GM19463 (cell line): ENCODE measurements at regions not wholly inside any gene's neighbourhood (a gene's known extent, or its start where the extent isn't known, plus 50 kb on each side); places are given as distances from the start of the nearest gene placed in this dataset.

ENCODE experiments used
- ATAC-seq: cut with Tn5 transposase; IDR thresholded peaks from one replicate; pipeline ENCODE4 v1.9.1; 2021; ENCODE audit warnings: mild to moderate bottlenecking, moderate library complexity; ENCODE audit not compliant: unreplicated experiment

DNA sequence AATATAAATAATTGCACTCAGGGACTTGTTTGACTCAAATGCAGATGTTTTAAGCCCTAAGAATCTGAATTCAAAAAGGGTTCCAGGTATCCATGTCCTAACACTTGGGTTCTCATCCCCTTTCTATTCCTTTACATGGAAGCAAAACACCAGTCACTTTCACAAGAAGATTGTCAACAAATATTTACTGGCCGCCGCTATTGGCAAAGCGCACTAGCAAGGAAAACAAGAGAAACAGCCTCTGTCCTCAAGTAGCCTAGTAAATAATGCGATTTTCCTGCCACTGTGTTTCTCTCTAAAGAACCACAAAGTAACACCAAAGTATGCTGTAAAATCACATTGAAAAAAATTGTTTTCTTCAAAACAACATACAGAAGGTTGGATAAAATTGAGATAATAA lies 66.7 kb upstream of the EZH2 start:
- no peak for ATAC-seq

DNA sequence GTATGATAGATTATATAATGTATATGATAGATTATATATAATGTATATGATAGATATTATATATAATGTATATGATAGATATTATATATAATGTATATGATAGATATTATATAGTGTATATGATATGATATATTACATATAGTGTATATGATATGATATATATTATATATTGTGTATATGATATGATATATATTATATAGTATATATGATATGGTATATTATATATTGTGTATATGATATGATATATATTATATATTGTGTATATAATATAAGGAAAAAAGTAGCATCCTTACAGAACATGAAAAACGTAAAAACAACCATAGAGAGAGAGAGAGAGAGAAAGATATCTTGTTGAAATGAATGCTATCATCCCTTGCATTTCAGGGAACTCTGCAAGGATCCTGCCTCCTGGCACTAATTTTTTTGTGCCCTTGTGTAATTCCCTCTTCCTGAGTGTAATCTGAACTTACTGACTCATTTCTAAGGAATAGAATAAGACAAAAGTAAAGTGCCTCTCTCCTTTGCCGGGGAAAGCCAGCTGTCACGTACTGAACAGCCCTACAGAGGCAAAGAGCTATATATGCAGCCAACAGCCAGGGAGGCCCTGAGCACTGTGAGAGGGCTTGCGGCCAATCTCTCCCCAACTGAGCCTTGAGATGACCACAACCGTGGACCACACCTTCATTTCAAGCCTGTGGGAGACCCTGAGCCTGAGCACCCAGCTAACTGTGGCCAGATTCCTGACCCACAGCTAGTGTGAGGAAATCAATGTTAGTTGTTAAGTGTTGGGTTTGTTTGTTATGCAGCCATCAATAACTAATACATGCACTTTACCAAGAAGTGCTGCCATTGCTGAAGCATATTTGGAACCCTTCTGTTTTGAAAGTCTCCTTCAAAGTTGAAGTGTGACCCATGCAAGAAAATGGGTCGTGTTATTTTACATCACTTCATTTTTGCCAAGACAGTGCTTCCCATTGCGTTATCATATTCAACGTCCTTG lies 61.1 kb upstream of the EZH2 start:
- ATAC-seq: no peak

DNA sequence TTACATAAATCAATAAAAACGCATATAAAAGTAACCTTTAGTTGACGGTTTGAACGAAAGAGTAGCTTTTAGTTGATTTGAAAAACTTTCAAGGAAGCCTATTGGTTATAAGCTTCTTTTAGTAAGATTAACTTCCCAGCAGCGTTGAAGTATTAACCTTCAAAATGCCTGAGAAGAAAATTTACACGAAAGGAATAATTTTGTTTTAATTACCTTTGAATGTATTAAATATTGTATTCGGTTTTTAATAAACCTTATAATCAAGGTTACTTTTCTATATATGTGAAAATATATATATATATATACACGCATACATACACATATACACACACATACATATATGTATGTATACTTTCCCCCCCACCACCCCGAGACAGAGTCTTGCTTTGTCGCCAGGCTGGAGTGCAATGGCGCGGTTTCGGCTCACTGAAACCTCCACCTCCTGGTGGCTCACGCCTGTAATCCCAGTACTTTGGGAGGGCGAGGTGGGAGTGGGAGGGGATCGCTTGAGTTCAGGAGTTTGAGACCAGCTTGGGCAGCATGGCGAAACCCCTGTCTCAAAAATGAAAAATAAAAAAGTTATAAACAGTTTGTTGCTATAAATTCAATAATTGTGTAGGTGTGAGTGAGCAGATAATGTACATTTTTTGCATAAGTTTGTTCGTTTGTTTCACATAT lies 57.6 kb upstream of the EZH2 start:
- ATAC-seq: peak; percentile 42

DNA sequence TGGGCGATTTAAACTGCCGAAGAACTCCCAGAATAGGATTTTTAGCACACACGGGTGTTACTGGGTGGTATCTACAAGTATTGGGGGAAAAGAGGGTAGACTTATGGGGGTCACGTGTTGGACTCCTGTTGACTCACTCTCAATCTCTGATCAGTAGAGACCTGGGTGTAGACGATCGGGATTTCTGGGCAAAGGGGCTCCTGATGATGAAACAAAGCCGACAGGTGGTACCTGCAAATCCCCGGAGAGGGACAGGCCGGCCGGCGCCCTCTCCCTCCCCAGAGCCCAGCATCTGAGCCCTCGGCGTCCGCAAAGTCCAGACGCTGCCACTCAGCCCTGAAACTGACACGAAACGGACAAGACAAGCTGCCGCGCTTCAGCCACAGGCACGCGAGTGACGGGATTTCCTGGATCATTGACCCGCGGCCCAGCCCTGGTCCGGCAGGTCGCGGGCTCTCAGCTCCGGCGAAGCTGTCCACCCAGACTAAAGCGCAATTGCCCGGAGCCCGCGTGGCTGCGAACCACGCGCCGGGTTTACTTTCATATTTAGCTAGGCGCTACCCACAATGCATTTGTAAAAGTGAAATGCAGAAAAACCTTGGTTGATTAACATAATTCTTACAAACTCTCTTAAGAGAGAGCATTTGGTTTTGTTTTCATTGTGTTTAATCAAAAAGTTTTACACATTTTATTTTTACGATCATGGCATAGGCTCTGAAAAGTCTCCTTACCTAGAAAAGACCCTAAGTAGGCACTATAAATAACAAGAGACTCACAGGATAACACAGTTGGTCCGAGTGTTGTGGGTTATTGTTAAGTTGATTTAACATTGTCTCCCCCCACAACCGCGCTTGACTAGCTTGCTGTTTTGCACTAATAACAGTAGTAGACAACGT lies 56.9 kb upstream of the EZH2 start:
- ATAC-seq: peak; percentile 69

DNA sequence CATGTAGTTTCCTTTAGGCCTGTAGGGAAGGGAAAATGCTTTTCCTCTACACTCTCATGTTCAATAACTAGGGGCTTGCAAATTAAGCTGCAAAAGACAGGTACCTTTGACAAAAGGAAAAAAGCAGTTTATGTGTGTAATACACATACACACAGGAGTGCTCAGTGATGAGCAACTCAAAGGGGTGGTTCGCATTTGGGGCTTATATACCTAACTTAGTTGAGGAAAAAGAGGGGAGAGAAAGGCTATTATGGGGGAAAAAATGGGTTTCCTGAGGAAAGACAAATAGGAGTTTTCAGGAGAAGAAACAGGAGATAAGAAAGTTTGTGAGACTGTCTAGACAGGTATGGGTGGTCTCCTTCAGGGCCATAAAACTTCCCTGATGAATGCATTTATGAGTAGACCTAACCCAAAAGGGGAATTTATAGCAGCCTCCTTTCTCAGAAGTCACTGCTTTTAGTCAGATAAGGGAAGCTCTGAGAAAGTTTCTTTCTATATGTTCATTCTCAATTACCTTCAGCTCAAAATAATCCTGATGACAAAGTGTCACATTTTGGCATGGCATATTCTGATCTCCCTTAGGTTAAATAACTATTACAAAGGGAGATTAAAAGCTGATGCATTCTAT lies 55.2 kb upstream of the EZH2 start:
- no peak for ATAC-seq

DNA sequence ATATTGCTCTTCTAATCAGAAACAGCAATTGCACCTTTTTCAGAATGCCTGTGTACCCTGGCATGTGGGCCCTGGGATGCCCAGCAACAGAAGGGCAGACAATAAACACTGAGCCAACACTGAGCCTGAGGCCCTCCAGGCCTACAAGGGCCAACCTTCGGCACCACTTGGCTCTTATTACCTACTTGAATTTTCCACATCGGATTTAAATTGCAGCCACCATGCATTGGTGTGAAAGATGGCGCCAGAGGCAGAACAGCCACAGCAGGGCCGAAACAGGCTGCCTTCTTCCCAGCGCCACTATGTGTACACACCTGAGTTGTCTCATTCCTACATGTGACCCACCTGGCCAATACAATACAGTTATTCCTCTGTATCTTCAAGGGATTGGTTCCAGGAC lies 51.4 kb upstream of the EZH2 start:
- no peak for ATAC-seq
